ENCODE measurements at regions not wholly inside any gene's neighbourhood (a gene's known extent, or its start where the extent isn't known, plus 50 kb on each side); places are given as distances from the start of the nearest gene placed in this dataset.

DNA sequence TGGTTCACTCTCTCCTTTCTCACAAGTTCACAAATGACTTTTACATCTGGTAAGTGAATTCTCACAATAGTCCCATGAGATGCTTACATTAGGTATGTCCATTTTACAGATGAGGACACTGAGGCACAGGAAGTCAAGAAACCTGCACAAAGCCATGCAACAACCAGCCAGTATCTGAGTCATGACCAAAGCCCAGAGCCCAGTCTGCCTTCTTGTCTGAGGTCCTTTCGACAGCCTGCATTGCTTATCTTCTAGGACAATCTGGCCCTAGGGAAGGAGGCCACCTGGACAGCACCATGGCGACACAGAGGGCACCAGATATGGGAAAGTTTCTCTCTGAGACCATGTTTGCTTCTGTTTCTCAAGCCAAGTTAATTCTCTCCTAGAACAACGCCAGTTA, 197.1 kb downstream of the NSG2 start:
- WGBS, 2 experiments (ENCODE audit: insufficient coverage in 1 of 2, insufficient read length in 1 of 2) = 83 to 86% methylated on average over 2 to 3 of the region's 3 CpGs
- Histone ChIP-seq H3K36me3 (ENCODE audit: control insufficient read depth, insufficient read depth, low read length) (no peaks in the 10 kb centered on the region), H3K4me1 (ENCODE audit: control insufficient read depth, insufficient read depth, low read length) (no peaks in the 10 kb centered on the region), H3K9ac (ENCODE audit: extremely low read depth, low read length, poor library complexity, severe bottlenecking) (no peak overlapping the region), H3K27ac (ENCODE audit: low read depth, low read length) (no peak overlapping the region), H3K9me3 (ENCODE audit: control insufficient read depth, low read length) (no peaks in the 10 kb centered on the region), H3K27me3 (ENCODE audit: control insufficient read depth, insufficient read depth, low read length, poor library complexity, severe bottlenecking) (no peaks in the 10 kb centered on the region), H3K4me3 (ENCODE audit: low read length) (no peak overlapping the region)
- no peak overlapping the region for H3K27ac Mint-ChIP-seq
- no peak for DNase-seq
- TF ChIP-seq, protein P1, sequence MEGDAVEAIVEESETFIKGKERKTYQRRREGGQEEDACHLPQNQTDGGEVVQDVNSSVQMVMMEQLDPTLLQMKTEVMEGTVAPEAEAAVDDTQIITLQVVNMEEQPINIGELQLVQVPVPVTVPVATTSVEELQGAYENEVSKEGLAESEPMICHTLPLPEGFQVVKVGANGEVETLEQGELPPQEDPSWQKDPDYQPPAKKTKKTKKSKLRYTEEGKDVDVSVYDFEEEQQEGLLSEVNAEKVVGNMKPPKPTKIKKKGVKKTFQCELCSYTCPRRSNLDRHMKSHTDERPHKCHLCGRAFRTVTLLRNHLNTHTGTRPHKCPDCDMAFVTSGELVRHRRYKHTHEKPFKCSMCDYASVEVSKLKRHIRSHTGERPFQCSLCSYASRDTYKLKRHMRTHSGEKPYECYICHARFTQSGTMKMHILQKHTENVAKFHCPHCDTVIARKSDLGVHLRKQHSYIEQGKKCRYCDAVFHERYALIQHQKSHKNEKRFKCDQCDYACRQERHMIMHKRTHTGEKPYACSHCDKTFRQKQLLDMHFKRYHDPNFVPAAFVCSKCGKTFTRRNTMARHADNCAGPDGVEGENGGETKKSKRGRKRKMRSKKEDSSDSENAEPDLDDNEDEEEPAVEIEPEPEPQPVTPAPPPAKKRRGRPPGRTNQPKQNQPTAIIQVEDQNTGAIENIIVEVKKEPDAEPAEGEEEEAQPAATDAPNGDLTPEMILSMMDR (conservative IDR thresholded peaks at IDR 0.05) = no peak
- peaks cover 5% of the 10 kb centered on the region for H3K4me1 Mint-ChIP-seq
- H3K27me3 Mint-ChIP-seq (ENCODE audit: insufficient read depth) = peaks cover 16% of the 10 kb centered on the region
- H3K9me3 Mint-ChIP-seq = peaks cover 17% of the 10 kb centered on the region
- no peaks in the 10 kb centered on the region for H3K36me3 Mint-ChIP-seq (ENCODE audit: low read depth)
- H3K4me3 Mint-ChIP-seq = no peak overlapping the region

DNA sequence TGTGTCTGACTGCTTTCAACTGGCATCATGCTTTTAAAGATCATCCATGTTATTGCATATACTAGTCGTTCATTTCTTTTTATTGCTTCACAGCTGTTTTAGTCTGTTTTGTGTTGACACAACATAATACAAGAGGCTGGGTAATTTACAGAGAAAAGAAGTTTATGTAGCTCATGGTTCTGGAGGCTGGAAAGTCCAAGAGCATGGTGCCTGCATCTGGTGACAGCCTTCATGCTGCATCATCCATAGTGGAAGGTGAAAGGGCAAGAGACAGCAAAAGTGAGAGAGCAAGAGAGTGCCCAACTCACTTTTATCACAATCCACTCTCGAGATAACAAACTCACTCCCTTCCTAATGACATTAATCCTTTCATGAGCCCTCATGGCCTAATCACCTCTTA, 198.4 kb downstream of the NSG2 start:
- no peaks in the 10 kb centered on the region for H3K4me1 ChIP-seq (ENCODE audit: control insufficient read depth, insufficient read depth, low read length)
- DNase-seq = no peak
- H3K27me3 Mint-ChIP-seq (ENCODE audit: insufficient read depth) = peaks cover 16% of the 10 kb centered on the region
- WGBS, 2 experiments (ENCODE audit: insufficient coverage in 1 of 2, insufficient read length in 1 of 2) = 83 to 96% methylated on average over 1 to 2 of the region's 2 CpGs
- TF ChIP-seq, protein P1 (conservative IDR thresholded peaks at IDR 0.05) = no peak
- no peak overlapping the region for H3K27ac Mint-ChIP-seq
- H3K4me3 ChIP-seq (ENCODE audit: low read length) = no peak overlapping the region
- H3K27ac ChIP-seq (ENCODE audit: low read depth, low read length) = no peak overlapping the region
- H3K36me3 Mint-ChIP-seq (ENCODE audit: low read depth) = no peaks in the 10 kb centered on the region
- no peaks in the 10 kb centered on the region for H3K27me3 ChIP-seq (ENCODE audit: control insufficient read depth, insufficient read depth, low read length, poor library complexity, severe bottlenecking)
- H3K9me3 Mint-ChIP-seq = peaks cover 15% of the 10 kb centered on the region
- H3K4me3 Mint-ChIP-seq = no peak overlapping the region
- no peaks in the 10 kb centered on the region for H3K9me3 ChIP-seq (ENCODE audit: control insufficient read depth, low read length)
- H3K4me1 Mint-ChIP-seq = peaks cover 5% of the 10 kb centered on the region
- H3K36me3 ChIP-seq (ENCODE audit: control insufficient read depth, insufficient read depth, low read length) = no peaks in the 10 kb centered on the region
- no peak overlapping the region for H3K9ac ChIP-seq (ENCODE audit: extremely low read depth, low read length, poor library complexity, severe bottlenecking)

GRCh38 chr5:174245516-174246075, 200.1 kb downstream of the NSG2 start:
- Histone ChIP-seq H3K27ac (ENCODE audit: low read depth, low read length) (no peak overlapping the region), H3K9ac (ENCODE audit: extremely low read depth, low read length, poor library complexity, severe bottlenecking) (no peak overlapping the region), H3K36me3 (ENCODE audit: control insufficient read depth, insufficient read depth, low read length) (no peaks in the 10 kb centered on the region), H3K9me3 (ENCODE audit: control insufficient read depth, low read length) (no peaks in the 10 kb centered on the region), H3K27me3 (ENCODE audit: control insufficient read depth, insufficient read depth, low read length, poor library complexity, severe bottlenecking) (no peaks in the 10 kb centered on the region), H3K4me3 (ENCODE audit: low read length) (no peak overlapping the region), H3K4me1 (ENCODE audit: control insufficient read depth, insufficient read depth, low read length) (no peaks in the 10 kb centered on the region)
- Mint-ChIP-seq H3K4me3 (no peak overlapping the region), H3K36me3 (ENCODE audit: low read depth) (no peaks in the 10 kb centered on the region), H3K27me3 (ENCODE audit: insufficient read depth) (peaks cover 14% of the 10 kb centered on the region), H3K4me1 (peaks cover 5% of the 10 kb centered on the region), H3K9me3 (peaks cover 10% of the 10 kb centered on the region), H3K27ac (no peak overlapping the region)
- 85 to 90% methylated on average over 8 of the region's 8 CpGs for WGBS, 2 experiments (ENCODE audit: insufficient coverage in 1 of 2, insufficient read length in 1 of 2)
- DNase-seq = no peak
- TF ChIP-seq, protein P1 (conservative IDR thresholded peaks at IDR 0.05) = no peak

Data from endodermal cell (in vitro differentiated cells).